ENCODE measurements at regions not wholly inside any gene's neighbourhood (a gene's known extent, or its start where the extent isn't known, plus 50 kb on each side); places are given as distances from the start of the nearest gene placed in this dataset.

DNA sequence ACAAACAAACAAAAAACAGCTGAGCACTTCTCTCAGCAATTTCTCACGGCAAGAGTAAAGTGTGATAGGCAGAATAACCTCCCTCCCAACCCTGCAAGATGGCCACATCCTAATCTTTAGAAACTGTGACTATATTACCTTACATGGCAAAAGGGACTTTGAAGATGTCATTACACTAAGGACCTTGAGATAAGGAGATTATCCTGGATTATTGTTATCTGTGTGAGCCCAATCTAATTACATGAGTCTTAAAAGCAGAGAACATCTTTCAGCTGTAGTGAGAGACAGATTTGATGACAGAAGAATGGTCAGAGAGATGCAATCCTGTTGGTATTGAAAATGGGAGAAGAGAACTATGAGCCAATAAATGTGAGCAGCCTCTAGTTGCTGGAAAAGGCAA, 347.9 kb downstream of the CDH9 start:
- H3K27me3 ChIP-seq (replicated peaks; ENCODE audit: insufficient read depth, low read length), result no peaks in the 10 kb centered on the region
- H3K4me3 ChIP-seq (ENCODE audit: low read length), result no peak overlapping the region
- no peaks in the 10 kb centered on the region for H3K9me3 ChIP-seq (replicated peaks; ENCODE audit: insufficient read depth, low read length)
- H3K4me1 ChIP-seq (ENCODE audit: low read length), result no peaks in the 10 kb centered on the region
- H3F3A ChIP-seq (ENCODE audit: insufficient read depth, low read length), result no peaks in the 10 kb centered on the region
- no peak for DNase-seq
- H4K20me1 ChIP-seq (ENCODE audit: insufficient read depth, low read length), result no peaks in the 10 kb centered on the region
- no peak overlapping the region for H2AFZ ChIP-seq (ENCODE audit: low read length)
- H3K9me2 ChIP-seq (replicated peaks; ENCODE audit: insufficient read depth, low read length), result no peaks in the 10 kb centered on the region
- H3K4me2 ChIP-seq (ENCODE audit: low read depth, low read length), result no peak overlapping the region
- TF ChIP-seq EZH2phosphoT487 (IDR thresholded peaks at IDR 0.05; ENCODE audit: low read length) (no peak), EZH2 (optimal IDR thresholded peaks at IDR 0.05; ENCODE audit: low read depth, low read length) (no peak)
- TF ChIP-seq, protein P1, sequence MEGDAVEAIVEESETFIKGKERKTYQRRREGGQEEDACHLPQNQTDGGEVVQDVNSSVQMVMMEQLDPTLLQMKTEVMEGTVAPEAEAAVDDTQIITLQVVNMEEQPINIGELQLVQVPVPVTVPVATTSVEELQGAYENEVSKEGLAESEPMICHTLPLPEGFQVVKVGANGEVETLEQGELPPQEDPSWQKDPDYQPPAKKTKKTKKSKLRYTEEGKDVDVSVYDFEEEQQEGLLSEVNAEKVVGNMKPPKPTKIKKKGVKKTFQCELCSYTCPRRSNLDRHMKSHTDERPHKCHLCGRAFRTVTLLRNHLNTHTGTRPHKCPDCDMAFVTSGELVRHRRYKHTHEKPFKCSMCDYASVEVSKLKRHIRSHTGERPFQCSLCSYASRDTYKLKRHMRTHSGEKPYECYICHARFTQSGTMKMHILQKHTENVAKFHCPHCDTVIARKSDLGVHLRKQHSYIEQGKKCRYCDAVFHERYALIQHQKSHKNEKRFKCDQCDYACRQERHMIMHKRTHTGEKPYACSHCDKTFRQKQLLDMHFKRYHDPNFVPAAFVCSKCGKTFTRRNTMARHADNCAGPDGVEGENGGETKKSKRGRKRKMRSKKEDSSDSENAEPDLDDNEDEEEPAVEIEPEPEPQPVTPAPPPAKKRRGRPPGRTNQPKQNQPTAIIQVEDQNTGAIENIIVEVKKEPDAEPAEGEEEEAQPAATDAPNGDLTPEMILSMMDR (IDR thresholded peaks at IDR 0.05; ENCODE audit: low read length), result no peak
- H3K27ac ChIP-seq (ENCODE audit: low read length), result no peak overlapping the region
- H3K36me3 ChIP-seq (replicated peaks; ENCODE audit: insufficient read depth, low read length), result no peaks in the 10 kb centered on the region
- H3K9ac ChIP-seq (ENCODE audit: low read length), result no peak overlapping the region
- no peaks in the 10 kb centered on the region for H3K79me2 ChIP-seq (ENCODE audit: low read length)

DNA sequence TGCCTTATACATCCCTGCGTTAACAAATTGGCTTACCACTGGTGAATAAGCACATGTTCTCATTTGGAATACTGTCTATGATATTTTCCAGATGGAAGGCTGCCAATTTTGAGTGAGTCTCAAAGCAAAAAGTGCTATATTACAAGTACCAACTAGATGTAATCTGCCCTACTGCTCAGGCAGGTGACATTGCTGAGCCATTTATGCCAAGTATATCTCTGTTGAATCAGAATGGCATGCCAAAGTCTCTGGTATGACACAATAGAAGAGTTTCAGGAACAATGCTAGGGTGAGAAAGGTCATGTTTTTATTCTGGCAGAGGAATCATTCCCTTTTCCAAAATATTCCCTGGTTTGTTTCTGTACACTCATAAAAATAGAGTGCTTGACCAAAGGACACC, 356.5 kb downstream of the CDH9 start:
- Histone ChIP-seq H4K20me1 (ENCODE audit: insufficient read depth, low read length) (no peaks in the 10 kb centered on the region), H3K9ac (ENCODE audit: low read length) (no peak overlapping the region), H3K4me3 (ENCODE audit: low read length) (no peak overlapping the region), H3K79me2 (ENCODE audit: low read length) (no peaks in the 10 kb centered on the region), H2AFZ (ENCODE audit: low read length) (no peak overlapping the region), H3K9me2 (replicated peaks; ENCODE audit: insufficient read depth, low read length) (no peaks in the 10 kb centered on the region), H3K9me3 (replicated peaks; ENCODE audit: insufficient read depth, low read length) (no peaks in the 10 kb centered on the region), H3F3A (ENCODE audit: insufficient read depth, low read length) (no peaks in the 10 kb centered on the region), H3K36me3 (replicated peaks; ENCODE audit: insufficient read depth, low read length) (no peaks in the 10 kb centered on the region), H3K27me3 (replicated peaks; ENCODE audit: insufficient read depth, low read length) (no peaks in the 10 kb centered on the region), H3K4me1 (ENCODE audit: low read length) (no peaks in the 10 kb centered on the region), H3K4me2 (ENCODE audit: low read depth, low read length) (no peak overlapping the region), H3K27ac (ENCODE audit: low read length) (no peak overlapping the region)
- DNase-seq, result no peak
- TF ChIP-seq, protein P1 (IDR thresholded peaks at IDR 0.05; ENCODE audit: low read length), result no peak
- TF ChIP-seq EZH2phosphoT487 (IDR thresholded peaks at IDR 0.05; ENCODE audit: low read length) (no peak), EZH2 (optimal IDR thresholded peaks at IDR 0.05; ENCODE audit: low read depth, low read length) (no peak)

DNA sequence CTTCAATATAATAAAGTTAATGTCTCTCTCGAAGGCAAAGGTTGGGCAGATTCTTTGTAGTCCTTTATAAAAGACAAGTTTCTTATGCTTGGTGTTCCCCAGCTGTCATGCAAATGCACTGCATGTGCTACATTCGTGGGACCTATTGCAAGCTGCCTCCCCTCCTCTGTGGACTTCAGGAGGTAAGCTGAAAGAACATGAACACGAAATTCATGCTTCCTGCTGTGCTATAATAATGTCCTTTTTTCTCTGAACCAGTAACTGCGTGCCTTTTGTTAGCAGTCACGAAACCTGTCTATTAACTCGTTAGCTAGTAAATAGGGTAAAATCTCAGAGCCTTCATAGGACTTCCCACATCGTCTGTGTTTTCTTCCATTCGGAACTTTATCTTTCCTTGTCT, 363.5 kb downstream of the CDH9 start:
- H3K27ac ChIP-seq (ENCODE audit: low read length), result no peak overlapping the region
- H3K9me3 ChIP-seq (replicated peaks; ENCODE audit: insufficient read depth, low read length), result no peaks in the 10 kb centered on the region
- DNase-seq, result no peak
- H4K20me1 ChIP-seq (ENCODE audit: insufficient read depth, low read length), result no peaks in the 10 kb centered on the region
- H3K4me3 ChIP-seq (ENCODE audit: low read length), result no peak overlapping the region
- H3K4me1 ChIP-seq (ENCODE audit: low read length), result no peaks in the 10 kb centered on the region
- H3K36me3 ChIP-seq (replicated peaks; ENCODE audit: insufficient read depth, low read length), result no peaks in the 10 kb centered on the region
- no peaks in the 10 kb centered on the region for H3K27me3 ChIP-seq (replicated peaks; ENCODE audit: insufficient read depth, low read length)
- H3K9me2 ChIP-seq (replicated peaks; ENCODE audit: insufficient read depth, low read length), result no peaks in the 10 kb centered on the region
- no peaks in the 10 kb centered on the region for H3K79me2 ChIP-seq (ENCODE audit: low read length)
- H3K4me2 ChIP-seq (ENCODE audit: low read depth, low read length), result no peak overlapping the region
- TF ChIP-seq, protein P1 (IDR thresholded peaks at IDR 0.05; ENCODE audit: low read length), result no peak
- TF ChIP-seq EZH2 (optimal IDR thresholded peaks at IDR 0.05; ENCODE audit: low read depth, low read length) (no peak), EZH2phosphoT487 (IDR thresholded peaks at IDR 0.05; ENCODE audit: low read length) (no peak)
- no peak overlapping the region for H3K9ac ChIP-seq (ENCODE audit: low read length)
- H3F3A ChIP-seq (ENCODE audit: insufficient read depth, low read length), result no peaks in the 10 kb centered on the region
- no peak overlapping the region for H2AFZ ChIP-seq (ENCODE audit: low read length)

Data from MM.1S (cell line).